NCI-H2227 (cell line): ENCODE measurements at regions not wholly inside any gene's neighbourhood (a gene's known extent, or its start where the extent isn't known, plus 50 kb on each side); places are given as distances from the start of the nearest gene placed in this dataset.

Experiments used
- DNase-seq: peaks from one replicate; lab custom pipeline; 2025; ENCODE audit not compliant: unreplicated experiment; lab: John Stamatoyannopoulos, UW

DNA sequence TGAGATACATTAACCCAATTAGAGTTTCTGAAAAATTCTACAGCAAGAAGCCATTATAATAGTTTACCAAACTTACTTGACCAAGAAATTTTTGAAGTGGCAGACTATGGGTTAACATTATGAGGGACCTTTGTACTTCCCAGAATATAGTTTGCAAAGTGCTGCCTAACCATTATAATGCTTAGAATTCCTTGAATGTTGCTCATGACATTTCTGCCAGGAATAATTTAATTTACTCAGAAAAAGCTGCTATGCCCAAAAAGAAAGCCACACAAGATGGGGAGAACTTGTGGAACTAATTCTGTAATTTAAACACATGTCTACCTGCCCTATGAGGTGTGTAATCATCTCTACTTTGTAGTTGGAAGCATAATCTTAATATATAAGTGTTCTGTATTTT lies 58.1 kb upstream of the MYCBP2 start:
- DNase-seq: no peak

DNA sequence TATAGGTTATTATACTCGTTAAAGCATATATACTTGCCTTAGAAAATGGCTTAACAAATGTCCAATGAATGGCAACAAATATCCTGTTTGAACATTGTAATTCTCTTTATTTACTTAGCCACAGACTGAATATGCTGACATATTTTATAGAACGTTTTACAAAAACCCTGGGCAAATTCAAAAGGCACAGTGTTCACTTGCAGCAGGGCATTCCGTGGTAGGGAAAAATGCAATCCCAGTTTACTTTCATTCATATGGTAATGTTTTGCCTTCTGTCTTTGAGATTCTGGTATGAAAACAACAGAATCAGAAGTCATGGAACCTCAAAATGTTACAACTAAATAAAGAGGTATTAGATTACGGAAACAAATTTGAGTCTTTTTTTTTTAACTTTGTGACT lies 56.2 kb upstream of the MYCBP2 start:
- no peak for DNase-seq

DNA sequence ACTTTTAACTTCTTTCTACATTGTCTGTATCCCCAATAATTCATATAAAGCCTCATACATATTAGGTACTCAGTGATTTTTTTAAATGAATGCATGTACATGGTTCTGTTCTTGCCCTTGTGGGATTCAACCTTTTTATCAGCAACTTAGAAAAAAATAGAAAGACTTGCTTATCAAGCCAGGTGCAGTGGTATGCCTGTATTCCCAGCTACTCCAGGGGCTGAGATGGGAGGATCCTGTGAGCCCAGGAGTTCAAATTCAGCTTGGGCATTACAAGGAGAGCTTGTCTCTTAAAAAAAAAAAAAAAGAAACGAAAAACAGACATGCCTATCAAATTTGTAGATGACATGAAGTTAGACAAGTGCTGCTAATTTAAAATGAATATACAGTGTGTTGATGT lies 54.2 kb upstream of the MYCBP2 start:
- no peak for DNase-seq

DNA sequence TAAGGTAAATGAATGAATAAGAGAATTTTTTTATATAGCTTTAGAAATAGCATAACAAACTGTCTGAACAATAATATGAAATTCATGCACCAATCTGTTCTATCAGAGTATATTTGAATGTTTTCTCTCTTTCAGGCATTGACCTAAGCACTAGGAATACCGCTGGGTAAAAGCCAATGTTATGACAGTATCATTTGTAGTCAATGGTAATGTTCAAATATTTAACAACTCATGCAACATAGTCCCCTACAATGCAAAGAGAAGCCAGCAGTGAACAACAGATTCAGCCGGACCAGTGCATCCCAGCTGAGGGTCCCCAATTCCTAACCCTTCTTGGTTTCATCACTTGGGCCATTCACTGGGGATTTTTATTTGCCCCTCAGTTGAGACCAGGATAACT lies 52.6 kb upstream of the MYCBP2 start:
- no peak for DNase-seq

DNA sequence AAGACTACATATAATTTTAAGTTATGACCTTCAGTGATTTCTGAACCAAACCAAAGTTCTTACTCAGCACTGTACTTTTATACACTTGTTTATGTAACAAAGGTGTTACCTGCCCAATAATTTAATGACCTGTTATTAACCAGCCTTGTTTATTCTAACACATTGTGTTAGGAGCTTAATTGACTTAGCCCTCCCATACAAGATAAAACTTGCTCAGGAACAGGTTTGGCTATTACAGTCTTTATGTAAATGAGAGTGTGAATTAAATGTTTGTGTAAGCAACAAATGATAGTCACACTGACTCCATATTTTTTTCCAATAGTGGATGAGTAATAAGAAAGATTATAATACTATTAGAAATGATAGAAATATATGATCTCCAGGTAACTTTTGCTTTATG lies 51.8 kb upstream of the MYCBP2 start:
- no peak for DNase-seq

DNA sequence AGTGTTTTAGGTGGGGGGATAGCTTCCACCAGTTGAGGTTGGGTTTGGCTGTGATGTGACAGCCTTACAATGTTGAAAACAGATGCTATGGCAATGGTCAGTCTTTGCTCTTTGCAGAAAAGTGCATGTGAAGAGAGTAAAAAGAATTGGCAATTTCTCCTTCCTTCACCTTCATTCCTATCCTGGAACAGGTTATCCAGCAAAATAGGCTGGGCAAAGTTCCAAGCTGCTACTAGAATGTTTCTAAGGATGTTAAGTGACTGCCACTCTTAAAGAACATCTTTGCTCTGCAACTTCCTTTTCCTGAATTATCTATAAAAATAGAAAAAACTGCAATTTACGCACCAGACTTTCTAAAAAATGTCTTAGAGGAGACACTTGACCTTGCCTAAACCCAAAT lies 50.1 kb upstream of the MYCBP2 start:
- DNase-seq: no peak
